MM.1S (cell line): ENCODE measurements at regions not wholly inside any gene's neighbourhood (a gene's known extent, or its start where the extent isn't known, plus 50 kb on each side); places are given as distances from the start of the nearest gene placed in this dataset.

Experiments
- CTCF ChIP-seq: fragments of 300-600 bp; sonication (generic); IDR thresholded peaks from 2 replicates; pipeline ENCODE4 v1.5.1; 2016; ENCODE audit warnings: antibody characterized with exemption, low read length, mixed read lengths
- EZH2 ChIP-seq: fragments of 300-600 bp; sonication (generic); optimal IDR thresholded peaks from 2 replicates; pipeline ENCODE3; 2017; ENCODE audit warnings: low read depth, mild to moderate bottlenecking, antibody characterized with exemption, low read length, mixed read lengths
- EZH2phosphoT487 ChIP-seq: fragments of 300-600 bp; sonication (generic); IDR thresholded peaks from 2 replicates; pipeline ENCODE4 v1.6.1; 2018; ENCODE audit warnings: antibody characterized with exemption, low read length

GRCh38 chr22:33996824-33997223 is 76.5 kb upstream of the LARGE1 start:
- no peak for TF ChIP-seq EZH2
- TF ChIP-seq CTCF, result no peak
- TF ChIP-seq EZH2phosphoT487, result no peak
